ENCODE measurements at regions not wholly inside any gene's neighbourhood (a gene's known extent, or its start where the extent isn't known, plus 50 kb on each side); places are given as distances from the start of the nearest gene placed in this dataset.

DNA sequence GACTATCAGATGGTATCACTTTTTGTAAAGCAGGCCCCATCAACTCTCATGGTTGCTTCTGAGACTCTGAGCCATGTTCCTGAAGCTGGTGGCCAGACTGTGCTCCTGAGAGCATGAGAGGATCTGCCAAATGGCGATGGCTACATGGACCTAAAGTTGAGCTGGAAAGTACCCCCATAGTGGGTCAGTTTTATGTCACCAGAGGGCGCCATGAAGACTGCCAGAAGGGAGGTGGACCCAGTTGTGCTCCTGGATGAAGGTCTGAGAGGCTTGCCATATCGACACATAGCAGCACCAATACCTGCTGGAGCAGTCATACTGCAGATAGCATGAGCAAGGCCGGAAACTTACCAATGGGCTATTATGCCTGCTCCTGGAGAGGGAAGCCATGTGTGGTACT is 105.7 kb downstream of the SLITRK2 start:
- H3K79me2 ChIP-seq (ENCODE audit: control insufficient read depth, insufficient read depth, low read length), result no peaks in the 10 kb centered on the region
- no peak overlapping the region for H3K4me3 ChIP-seq
- no peaks in the 10 kb centered on the region for H3K27me3 ChIP-seq (replicated peaks in 1 of 2; ENCODE audit: control insufficient read depth in 2 of 2, insufficient read depth in 2 of 2, low read length in 1 of 2)
- FAIRE-seq (no peak), ATAC-seq (no peak), DNase-seq (ENCODE audit: low read depth, low spot score) (no peak)
- BruUV-seq (replicated peaks), result no TSS peak
- in situ Hi-C loops (cut with MboI), result no loop called here
- WGBS (ENCODE audit: insufficient coverage, insufficient replicate concordance, low lambda C conversion rate, missing lambda C conversion rate), result 0% methylated on average over 3 of the region's 4 CpGs
- no peak overlapping the region for H2AFZ ChIP-seq (ENCODE audit: control insufficient read depth, low read depth, low read length)
- RAD21 ChIA-PET (ENCODE audit: unreplicated experiment), result no interaction called here
- H3K4me1 ChIP-seq (ENCODE audit: control insufficient read depth, insufficient read depth, low read length), result no peaks in the 10 kb centered on the region
- H3K9ac ChIP-seq (ENCODE audit: control insufficient read depth, insufficient read depth, low read length), result no peak overlapping the region
- CTCF ChIA-PET, result no interaction called here
- H3K4me2 ChIP-seq (ENCODE audit: control insufficient read depth, insufficient read depth), result no peak overlapping the region
- no peaks in the 10 kb centered on the region for H4K20me1 ChIP-seq (ENCODE audit: control insufficient read depth, insufficient read depth)
- no peak overlapping the region for H3K27ac ChIP-seq (ENCODE audit: control insufficient read depth, insufficient read depth)
- POLR2A ChIA-PET, result no interaction called here
- SMC1A ChIA-PET (ENCODE audit: uncharacterized antibody, unreplicated experiment), result no interaction called here
- no peaks in the 10 kb centered on the region for H3K36me3 ChIP-seq (ENCODE audit: control insufficient read depth in 2 of 2, insufficient read depth in 2 of 2, low read length in 1 of 2)
- no peaks in the 10 kb centered on the region for H3K9me3 ChIP-seq (replicated peaks; ENCODE audit: control insufficient read depth, insufficient read depth, low read length)
- intact Hi-C loops (cut with micrococcal nuclease; ENCODE audit: unreplicated experiment), result no loop called here
- no peak for TF ChIP-seq ESRRA (IDR thresholded peaks at IDR 0.05; ENCODE audit: low read length)
- no peak for TF ChIP-seq NRF1 (conservative IDR thresholded peaks at IDR 0.05; ENCODE audit: low read depth, low read length)
- TF ChIP-seq GATAD2B (conservative IDR thresholded peaks at IDR 0.05; ENCODE audit: low read depth), result no peak
- TF ChIP-seq, protein P1, sequence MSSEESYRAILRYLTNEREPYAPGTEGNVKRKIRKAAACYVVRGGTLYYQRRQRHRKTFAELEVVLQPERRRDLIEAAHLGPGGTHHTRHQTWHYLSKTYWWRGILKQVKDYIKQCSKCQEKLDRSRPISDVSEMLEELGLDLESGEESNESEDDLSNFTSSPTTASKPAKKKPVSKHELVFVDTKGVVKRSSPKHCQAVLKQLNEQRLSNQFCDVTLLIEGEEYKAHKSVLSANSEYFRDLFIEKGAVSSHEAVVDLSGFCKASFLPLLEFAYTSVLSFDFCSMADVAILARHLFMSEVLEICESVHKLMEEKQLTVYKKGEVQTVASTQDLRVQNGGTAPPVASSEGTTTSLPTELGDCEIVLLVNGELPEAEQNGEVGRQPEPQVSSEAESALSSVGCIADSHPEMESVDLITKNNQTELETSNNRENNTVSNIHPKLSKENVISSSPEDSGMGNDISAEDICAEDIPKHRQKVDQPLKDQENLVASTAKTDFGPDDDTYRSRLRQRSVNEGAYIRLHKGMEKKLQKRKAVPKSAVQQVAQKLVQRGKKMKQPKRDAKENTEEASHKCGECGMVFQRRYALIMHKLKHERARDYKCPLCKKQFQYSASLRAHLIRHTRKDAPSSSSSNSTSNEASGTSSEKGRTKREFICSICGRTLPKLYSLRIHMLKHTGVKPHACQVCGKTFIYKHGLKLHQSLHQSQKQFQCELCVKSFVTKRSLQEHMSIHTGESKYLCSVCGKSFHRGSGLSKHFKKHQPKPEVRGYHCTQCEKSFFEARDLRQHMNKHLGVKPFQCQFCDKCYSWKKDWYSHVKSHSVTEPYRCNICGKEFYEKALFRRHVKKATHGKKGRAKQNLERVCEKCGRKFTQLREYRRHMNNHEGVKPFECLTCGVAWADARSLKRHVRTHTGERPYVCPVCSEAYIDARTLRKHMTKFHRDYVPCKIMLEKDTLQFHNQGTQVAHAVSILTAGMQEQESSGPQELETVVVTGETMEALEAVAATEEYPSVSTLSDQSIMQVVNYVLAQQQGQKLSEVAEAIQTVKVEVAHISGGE (CRISPR knock-in tag; IDR thresholded peaks at IDR 0.05), result no peak
- TF ChIP-seq CBX3 (IDR thresholded peaks at IDR 0.05; ENCODE audit: borderline replicate concordance, low read depth), result no peak
- TF ChIP-seq, protein P2, sequence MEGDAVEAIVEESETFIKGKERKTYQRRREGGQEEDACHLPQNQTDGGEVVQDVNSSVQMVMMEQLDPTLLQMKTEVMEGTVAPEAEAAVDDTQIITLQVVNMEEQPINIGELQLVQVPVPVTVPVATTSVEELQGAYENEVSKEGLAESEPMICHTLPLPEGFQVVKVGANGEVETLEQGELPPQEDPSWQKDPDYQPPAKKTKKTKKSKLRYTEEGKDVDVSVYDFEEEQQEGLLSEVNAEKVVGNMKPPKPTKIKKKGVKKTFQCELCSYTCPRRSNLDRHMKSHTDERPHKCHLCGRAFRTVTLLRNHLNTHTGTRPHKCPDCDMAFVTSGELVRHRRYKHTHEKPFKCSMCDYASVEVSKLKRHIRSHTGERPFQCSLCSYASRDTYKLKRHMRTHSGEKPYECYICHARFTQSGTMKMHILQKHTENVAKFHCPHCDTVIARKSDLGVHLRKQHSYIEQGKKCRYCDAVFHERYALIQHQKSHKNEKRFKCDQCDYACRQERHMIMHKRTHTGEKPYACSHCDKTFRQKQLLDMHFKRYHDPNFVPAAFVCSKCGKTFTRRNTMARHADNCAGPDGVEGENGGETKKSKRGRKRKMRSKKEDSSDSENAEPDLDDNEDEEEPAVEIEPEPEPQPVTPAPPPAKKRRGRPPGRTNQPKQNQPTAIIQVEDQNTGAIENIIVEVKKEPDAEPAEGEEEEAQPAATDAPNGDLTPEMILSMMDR (IDR thresholded peaks at IDR 0.05 in 2 of 3, conservative IDR thresholded peaks at IDR 0.05 in 1 of 3; ENCODE audit: control insufficient read depth in 2 of 3, extremely low read depth in 1 of 3, insufficient read depth in 1 of 3, low read depth in 3 of 3, low read length in 3 of 3), result no peak
- TF ChIP-seq, protein P3, sequence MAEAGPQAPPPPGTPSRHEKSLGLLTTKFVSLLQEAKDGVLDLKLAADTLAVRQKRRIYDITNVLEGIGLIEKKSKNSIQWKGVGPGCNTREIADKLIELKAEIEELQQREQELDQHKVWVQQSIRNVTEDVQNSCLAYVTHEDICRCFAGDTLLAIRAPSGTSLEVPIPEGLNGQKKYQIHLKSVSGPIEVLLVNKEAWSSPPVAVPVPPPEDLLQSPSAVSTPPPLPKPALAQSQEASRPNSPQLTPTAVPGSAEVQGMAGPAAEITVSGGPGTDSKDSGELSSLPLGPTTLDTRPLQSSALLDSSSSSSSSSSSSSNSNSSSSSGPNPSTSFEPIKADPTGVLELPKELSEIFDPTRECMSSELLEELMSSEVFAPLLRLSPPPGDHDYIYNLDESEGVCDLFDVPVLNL (IDR thresholded peaks at IDR 0.05; ENCODE audit: low read depth, low read length), result no peak
- TF ChIP-seq, protein P4, sequence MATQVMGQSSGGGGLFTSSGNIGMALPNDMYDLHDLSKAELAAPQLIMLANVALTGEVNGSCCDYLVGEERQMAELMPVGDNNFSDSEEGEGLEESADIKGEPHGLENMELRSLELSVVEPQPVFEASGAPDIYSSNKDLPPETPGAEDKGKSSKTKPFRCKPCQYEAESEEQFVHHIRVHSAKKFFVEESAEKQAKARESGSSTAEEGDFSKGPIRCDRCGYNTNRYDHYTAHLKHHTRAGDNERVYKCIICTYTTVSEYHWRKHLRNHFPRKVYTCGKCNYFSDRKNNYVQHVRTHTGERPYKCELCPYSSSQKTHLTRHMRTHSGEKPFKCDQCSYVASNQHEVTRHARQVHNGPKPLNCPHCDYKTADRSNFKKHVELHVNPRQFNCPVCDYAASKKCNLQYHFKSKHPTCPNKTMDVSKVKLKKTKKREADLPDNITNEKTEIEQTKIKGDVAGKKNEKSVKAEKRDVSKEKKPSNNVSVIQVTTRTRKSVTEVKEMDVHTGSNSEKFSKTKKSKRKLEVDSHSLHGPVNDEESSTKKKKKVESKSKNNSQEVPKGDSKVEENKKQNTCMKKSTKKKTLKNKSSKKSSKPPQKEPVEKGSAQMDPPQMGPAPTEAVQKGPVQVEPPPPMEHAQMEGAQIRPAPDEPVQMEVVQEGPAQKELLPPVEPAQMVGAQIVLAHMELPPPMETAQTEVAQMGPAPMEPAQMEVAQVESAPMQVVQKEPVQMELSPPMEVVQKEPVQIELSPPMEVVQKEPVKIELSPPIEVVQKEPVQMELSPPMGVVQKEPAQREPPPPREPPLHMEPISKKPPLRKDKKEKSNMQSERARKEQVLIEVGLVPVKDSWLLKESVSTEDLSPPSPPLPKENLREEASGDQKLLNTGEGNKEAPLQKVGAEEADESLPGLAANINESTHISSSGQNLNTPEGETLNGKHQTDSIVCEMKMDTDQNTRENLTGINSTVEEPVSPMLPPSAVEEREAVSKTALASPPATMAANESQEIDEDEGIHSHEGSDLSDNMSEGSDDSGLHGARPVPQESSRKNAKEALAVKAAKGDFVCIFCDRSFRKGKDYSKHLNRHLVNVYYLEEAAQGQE (IDR thresholded peaks at IDR 0.05; ENCODE audit: low read depth, low read length), result no peak
- TF ChIP-seq POLR2AphosphoS5 (IDR thresholded peaks at IDR 0.05; ENCODE audit: low read length), result no peak
- TF ChIP-seq, protein P5, sequence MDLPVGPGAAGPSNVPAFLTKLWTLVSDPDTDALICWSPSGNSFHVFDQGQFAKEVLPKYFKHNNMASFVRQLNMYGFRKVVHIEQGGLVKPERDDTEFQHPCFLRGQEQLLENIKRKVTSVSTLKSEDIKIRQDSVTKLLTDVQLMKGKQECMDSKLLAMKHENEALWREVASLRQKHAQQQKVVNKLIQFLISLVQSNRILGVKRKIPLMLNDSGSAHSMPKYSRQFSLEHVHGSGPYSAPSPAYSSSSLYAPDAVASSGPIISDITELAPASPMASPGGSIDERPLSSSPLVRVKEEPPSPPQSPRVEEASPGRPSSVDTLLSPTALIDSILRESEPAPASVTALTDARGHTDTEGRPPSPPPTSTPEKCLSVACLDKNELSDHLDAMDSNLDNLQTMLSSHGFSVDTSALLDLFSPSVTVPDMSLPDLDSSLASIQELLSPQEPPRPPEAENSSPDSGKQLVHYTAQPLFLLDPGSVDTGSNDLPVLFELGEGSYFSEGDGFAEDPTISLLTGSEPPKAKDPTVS (IDR thresholded peaks at IDR 0.05; ENCODE audit: low read depth, low read length), result no peak
- TF ChIP-seq MEF2B (IDR thresholded peaks at IDR 0.05; ENCODE audit: partially characterized antibody, poor library complexity, severe bottlenecking), result no peak
